ELR (cell line): ENCODE measurements at regions not wholly inside any gene's neighbourhood (a gene's known extent, or its start where the extent isn't known, plus 50 kb on each side); places are given as distances from the start of the nearest gene placed in this dataset.

Experiments
- DNase-seq: peaks from one replicate; pipeline ENCODE4 v3.0.0-alpha.2; 2015; ENCODE audit warnings: low read depth

DNA sequence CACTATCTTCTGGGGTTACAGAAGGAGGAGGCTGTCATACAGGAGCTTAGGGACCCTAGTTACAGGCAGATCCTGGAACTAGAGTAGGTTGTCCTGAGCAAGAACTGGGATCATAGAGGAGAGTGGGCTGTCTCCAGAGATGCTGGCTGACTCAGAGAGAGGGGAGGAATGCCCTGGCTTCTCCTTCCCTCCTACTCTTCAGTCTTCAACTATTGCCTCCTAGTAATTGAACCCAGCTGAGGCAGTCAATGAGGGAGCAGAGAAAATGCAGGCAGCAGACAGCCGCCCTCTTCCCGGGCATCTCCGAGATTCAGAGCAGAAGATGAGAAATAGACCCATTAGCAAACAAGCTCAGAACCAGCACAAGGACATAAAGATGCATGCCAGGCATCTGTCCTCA, 118.3 kb upstream of the PDE5A start:
- DNase-seq = no peak

DNA sequence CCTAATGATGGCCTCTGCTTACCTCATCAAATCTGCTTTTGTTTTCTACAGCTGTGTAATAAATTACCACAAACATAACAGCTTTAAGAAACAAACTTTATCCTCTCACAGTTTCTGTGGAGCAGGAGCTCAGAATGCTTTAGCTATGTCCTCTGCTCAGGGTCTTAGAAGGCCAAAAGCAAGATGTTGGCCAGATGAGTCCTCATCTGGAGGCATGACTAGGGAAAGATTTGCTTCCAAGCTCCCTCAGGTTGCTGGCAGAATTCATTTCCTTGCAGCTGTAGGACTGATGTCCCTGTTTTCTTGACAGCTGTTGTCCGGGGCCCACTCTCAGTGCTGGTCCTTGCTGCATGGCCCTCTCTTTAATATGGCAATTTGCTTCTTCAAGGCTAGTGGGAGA, 116.7 kb upstream of the PDE5A start:
- DNase-seq = no peak

DNA sequence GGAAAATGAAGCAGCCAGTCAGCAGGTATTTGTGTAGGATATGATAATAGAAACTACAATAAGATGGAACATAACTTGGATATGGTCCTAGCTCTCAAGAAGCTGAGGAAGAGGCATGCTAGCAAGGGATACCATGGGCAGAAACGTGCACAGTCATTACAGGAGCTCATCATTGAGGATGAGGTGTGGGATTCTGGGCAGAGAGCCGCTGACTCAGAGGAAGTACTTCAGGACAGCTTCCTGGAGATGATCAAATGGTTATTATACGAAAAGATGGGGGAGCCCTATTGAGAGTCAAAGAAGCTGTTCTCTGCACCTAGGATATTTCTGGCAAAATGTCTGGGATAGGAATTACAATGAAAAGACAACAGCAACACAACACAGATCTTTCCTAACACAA, 116.0 kb upstream of the PDE5A start:
- DNase-seq = peak; percentile 54

DNA sequence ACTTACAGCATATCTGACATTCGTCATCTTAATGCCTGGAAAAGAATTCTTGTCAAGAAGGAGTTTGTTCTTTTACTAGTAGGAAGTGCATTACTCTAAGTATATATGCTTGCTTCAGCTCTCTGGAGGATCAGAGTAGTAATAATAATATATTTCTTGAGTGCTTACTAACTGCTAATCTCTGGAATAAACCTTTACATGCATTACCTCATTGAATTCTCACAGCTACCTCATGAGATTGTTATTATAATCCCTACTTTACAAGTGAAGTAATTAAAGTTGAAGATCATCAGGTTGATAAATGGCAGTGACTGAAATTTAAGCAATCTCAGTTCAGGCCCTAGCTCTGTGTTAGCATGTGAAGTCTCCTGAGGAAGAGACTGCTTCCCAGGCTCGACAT, 115.0 kb upstream of the PDE5A start:
- DNase-seq = no peak

DNA sequence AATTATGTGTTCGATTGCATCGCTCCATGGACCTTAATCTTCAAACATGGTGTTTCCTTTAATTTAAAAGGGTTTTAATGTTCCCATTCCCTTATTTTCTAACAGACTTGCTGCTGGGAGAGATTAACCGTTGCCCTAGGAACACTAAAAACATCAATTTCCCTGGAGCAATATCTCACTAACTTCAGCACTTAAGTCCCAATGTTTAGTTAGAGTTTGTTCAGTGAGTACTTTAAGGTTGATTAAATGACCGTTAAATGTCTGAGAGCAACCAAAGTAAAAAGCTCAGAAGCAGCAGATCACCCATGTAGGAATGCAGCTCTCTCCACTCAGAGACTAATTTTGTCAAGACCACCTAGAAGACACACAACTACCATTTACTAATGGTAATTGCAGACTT, 111.2 kb upstream of the PDE5A start:
- DNase-seq = no peak

DNA sequence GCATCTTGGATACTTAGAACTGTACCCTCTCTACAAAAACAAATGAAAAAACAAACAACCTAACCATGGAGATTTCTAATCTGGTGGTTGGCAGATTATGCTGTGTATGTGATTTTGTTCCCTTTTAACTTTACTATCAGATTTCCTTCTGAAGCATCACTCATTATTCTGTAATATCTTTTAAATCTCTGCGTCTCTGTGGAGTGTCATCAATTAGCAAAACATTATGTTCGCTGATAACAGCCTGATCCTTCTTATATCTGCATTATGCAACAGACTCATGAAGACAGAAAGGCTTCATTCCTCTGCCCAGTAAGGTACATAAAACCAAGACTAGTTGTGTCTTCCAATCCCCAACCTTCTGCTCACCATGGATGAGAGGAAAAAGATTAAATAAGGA, 110.3 kb upstream of the PDE5A start:
- DNase-seq = no peak

DNA sequence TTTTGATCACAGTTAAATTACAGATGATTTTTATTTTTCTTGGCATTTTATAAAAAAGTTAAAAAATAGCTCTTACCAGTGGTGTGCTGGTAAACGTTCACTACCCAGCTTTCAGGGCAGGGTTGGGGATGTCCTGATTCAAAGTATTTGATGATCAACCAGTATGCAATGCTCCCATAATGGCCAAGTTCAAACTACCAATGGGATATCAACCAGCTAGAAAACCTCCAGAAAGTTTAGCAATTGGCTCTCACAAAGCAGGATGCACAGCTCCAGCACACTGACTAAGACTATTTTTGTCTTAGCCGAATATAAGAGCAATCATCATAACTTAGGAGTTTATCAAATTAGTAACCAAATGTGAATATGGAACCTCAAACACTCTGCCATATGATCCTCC, 108.0 kb upstream of the PDE5A start:
- DNase-seq = no peak

DNA sequence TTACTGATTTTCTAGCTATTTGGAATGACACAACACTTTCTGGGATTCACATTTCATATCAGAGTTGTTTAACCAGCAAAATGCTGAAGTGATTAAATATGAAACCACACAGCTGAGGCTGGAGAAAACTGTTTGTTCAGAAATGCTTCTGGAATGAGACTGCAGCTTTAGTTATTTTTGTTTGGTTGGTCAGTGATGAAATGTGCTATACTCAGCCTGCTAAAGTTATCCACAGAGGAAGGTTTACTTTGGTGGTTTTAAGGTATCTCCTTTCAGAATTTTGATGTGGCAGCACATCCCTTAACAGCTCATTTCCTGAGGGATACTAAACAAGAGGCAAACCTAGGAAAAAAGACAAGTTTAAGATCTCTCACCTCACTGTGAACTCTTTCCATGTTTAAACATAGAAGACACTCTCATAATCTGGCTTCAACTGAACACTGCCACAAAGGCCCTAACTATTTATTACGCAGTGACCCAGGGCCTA, 106.6 kb upstream of the PDE5A start:
- peak; percentile 90 for DNase-seq

DNA sequence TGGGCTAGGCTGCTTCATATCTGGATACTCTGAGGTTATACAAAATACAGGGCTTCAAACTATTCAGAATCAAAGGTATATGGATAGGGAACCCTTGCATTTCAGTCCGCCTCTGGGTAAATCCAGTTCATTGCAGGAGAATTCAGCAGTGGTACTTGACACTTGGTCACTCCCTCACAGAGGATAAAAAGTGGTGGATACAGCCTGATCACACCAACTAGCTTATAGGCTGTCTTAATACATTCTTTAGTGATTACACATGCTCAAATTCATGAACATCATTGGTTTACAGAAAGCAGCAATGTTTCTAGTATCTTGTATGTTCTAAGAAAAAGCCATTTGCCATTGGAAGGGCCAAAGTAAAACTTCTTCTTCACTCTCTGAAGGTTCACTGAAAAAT, 104.8 kb upstream of the PDE5A start:
- peak; percentile 39 for DNase-seq

DNA sequence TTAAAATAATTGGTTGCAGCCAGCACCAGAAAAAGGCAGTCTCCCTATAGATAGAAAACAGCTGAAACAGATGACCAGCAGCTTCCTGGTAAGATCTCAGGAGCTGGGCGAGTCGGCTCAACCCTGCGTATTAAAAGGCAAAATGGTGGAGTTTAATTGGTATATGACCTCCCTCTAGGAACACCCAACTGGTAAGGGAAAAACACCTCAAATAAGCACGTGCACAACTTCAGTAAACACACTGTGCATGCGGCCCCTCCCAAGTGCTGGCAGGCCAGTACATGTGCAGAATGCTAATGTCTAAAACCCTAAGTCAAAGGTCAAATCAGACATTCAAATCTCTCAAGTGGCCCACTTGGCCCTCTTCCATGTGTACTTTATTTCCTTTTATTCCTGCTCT, 103.2 kb upstream of the PDE5A start:
- DNase-seq = no peak

DNA sequence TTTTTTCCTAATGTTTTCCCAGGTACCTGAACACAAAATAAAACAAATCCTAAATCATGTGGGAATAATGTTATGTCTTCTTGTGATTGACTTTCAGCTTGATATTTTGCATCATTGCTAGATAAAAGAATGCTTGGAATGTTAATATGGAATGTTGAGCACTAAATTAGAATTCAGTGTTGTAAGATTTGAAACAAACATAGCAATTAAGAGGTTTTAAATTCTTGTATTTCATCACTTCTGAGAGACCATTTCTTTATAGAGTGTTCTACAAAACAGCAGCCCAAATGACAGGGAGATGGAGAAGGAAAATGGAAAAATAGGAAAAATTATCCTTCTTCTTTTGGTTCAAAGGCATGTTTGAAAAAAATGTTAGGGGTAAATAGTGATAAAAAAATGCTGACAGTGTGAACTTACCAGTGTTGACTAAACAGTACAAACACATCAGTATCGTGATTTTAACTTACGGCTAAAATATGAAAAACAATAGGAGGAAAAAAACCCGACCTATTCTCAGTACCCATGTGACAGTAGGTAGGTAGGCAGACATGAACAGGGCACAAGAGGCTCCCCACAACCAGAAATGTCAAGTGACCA, 102.6 kb upstream of the PDE5A start:
- DNase-seq = no peak

DNA sequence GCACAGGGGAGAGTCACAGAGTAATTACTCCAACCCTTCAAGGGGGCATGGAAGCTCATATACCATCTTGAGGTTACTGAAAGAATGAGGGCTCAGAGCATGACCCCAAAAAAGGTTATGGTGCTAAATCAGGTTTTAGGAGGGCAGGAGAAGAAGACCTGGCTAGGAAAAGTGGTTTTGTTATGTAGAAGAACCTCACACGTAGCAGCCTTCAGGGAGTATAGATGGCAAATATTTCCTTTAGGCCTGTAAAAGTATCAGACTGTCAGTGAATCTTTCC, 102.0 kb upstream of the PDE5A start:
- DNase-seq = no peak

DNA sequence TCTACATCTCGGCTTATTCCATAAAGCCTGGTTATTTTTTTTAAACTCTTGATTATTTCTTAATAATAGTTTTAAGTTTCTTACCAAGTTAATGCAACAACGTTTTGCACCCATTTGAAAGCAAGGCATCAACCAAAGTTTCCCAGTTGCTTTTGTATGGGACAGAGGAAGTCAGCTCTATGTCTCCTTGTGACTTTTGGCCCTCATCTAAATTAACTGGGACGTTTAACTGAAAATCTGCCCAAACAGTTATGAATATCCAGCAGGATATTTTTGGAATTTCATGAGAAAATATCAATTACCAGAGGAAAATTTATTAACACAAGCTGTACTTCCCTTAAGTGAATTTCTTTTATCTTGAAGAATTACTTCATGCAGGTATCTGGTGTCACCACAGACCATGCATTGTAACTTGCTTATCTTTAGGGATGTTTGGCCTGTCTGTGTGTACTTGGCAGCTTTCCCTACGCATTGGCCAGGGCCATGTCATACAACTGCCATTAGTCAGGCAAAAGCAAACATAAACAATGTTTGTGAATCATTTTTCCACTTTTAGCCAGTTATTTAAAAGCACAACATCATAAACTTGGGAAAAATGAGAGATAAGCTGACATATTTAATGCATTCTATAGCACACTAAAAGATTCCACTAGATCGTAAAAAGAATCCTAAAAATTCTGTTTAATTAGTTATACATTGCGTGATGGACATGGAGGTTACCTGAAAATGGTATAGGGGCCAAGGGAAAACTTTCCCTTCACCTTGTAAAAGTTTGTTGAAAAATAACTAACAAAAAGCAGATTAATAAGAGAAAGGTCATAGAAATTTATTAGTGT, 101.4 kb upstream of the PDE5A start:
- DNase-seq = peak; percentile 92

DNA sequence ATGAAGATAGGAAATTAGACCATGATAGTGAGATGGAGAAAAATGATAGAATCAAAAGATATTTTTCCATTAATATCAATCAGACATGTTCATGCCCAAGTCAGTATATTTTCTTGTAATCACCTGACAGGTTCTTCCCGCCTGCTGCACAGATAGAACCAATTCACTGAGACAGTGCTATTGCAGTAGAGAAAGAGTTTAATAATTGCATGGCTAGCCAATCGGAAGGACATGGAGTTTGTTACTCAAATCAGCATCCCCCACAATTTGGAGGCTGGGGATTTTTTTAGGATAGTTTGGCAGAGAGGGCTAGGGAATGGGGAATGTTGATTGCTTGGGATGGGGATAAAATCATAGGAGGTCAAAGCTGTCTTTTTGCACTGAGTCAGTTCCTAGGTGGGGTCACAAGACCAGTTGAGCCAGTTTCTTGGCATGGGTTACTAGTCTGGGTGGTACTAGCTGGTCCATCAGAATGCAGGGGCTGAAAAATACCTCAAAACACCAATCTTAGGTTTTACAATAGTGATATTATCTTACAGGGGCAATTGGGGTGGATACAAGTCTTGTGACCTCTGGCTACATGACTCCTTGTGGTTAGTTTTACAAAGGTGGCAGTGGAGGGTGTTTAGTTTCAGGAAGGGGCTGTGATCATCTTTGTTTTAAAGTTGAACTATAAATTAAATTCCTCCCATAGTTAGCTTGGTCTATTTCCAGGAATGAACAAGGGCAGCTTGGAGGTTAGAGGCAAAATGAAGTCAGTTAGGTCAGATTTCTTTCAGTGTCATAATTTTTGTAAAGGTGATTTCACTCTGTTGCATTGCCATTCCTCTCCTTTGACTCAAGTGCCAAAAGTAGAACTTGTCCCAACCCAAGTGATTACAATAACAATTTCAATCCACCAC, 100.3 kb upstream of the PDE5A start:
- peak; percentile 31 for DNase-seq

DNA sequence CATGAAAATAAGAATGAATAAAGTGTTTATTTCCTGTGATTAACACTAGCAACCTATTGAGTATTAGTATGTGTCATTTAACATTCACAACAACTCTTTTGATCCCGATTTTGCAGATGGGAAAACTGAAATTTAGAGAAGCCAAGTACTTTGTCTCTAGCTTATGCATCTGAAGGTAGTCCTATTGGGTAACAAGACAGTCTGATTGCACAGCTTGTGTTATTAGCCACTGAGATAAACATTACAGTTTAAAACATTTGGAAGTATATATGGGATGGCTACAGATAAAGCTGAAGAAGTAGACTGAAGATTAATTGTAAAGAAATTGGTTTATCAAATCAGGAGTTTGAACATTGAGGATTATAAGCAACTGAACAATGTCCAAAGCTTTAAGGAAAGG, 99.6 kb upstream of the PDE5A start:
- DNase-seq = no peak

DNA sequence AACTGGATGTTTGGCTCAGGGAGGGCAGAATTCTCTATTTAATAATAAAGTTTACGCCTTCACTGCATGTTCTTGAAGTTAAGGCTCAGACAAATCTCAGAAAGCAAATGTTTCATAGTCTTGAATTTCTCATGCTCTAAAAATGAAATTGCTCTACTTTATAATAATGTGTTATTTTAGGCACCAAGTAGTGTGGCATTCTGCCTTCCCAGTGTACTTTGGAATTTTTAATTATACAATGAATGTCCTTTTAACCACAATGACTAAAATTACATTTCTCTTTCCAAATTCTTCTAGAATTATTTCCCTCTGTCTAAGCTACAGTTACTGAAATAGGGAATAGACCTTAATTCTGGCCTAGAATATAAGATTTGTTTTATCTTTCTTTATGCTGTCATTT, 97.9 kb upstream of the PDE5A start:
- no peak for DNase-seq

DNA sequence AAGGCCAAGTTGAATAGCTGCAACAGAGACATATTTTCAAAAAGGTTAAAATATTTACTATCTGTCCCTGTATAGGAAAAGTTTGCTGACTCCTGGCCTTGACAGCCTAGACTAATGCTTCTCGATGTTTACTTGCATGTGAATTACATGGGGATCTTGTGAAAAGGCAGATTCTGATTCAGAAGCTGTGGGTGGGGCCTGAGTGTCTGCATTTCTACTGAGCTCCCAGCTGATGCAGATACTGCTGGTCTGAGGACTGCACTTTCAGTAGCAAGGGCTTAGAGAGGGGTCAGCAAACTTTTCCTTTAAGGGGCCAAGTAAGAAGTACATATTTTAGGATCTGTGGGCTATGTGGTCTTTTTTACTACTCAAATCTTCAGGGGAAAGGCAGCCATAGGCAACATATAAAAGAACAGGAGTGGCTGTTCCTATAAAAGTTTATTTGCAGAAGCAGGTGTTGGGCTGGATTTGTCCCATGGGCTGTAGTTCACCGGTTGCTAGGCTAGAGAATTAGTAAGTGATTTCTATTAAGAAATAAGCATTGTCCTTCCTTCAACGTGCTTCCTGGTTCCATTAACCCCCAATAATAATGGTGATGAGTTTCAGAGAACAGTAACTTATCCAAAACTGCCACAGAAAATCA, 97.2 kb upstream of the PDE5A start:
- no peak for DNase-seq

DNA sequence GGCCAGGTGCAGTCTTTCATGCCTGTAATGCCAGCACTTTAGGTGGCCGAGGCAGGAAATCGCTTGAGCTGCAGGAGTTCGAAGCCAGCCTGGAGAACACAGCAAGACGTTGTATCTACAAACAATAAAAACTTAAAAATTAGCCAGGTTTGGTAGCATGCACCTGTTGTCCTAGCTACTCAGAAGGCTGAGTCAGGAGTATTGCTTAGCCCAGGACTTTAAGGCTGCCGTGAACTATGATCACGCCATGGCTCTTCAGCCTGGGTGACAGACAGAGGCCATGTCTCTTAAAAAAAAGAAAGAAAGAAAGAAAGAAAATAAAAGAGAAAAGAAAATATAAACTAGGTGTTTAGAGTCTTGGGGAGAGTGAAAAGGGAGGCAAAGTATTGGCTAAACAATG, 96.4 kb upstream of the PDE5A start:
- no peak for DNase-seq

DNA sequence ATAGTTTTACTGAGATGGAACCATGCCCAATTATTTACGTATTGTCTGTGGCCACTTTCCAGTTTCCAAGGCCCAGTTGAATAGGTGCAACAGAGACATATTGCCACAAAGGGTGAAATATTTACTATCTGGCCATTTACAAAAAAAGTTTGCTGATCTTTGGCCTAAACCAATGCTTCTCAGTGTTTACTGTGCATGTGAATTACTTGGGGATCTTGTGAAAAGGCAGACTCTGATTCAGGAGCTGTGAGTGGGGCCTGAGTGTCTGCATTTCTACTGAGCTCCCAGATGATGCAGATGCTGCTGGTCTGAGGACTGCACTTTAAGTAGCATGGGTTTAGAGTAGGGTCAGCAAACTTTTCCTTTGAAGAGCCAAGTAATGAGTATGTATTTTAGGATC, 94.1 kb upstream of the PDE5A start:
- DNase-seq = no peak

DNA sequence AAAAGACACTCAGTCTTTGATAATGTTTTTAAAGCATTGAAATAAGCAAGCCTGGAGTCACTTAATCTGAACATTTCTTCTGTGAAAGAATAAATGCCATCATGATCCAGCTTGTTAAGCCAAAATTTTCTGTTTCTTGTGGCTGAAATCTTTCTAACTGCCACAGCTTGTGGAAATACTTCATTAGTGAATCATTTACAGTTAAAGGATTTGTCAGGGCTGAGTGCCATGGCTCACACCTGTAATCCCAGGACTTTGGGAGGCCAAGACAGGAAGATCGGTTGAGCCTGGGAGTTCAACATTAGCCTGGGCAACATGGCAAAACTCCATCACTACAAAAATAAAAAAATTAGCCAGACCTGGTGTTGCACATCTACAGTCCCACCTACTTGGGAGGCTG, 93.3 kb upstream of the PDE5A start:
- peak; percentile 4 for DNase-seq

DNA sequence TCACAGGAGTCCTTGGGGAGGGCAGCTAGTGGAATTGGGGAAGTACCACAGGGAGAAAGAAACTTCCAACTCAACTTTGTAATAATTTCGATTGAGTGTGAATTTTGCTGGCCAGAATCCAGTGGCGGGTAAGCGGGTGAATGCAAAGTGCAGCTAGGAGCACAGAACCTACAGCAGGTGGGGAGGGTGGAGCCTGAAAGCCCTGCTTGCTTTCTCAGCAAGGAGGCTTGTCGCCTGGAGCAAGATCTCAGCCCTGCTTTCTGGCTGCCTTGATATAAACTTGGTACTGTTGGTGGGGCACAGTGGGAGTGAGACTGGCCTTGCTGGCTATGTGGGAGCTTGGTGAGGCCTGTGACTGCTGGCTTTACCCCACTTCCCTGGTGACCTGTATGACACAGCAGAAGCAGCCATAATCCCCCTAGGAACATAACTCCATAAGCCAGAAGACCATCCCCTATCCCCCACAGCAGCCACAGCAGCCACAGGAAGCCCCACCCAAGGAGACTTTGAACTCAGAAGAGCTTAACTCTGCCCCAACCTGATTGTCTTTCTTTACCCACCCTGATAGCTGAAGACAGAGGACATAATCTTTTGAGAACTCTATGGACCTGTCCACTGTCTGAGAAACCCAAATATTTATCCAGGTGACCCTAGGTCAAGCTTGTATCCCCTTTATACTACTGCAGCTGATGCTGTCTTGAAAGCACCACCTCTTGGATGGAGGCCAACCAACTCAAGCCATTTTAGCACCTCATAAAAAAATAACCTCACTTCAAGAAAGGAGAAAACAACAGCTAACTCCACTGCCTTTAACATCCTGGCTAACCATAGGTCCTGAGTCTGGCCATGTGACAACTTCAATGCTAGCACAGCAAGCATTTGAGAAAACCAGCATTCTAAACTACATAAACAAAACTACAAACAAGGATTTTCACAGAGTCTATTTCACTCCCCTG, 87.2 kb upstream of the PDE5A start:
- DNase-seq = no peak
